ENCODE measurements at regions not wholly inside any gene's neighbourhood (a gene's known extent, or its start where the extent isn't known, plus 50 kb on each side); places are given as distances from the start of the nearest gene placed in this dataset.
A peak's percentile ranks its signal among the peaks of the same experiment; 100 is the strongest.
"Not testable (repeated sequence)": the region's sequence is repeated elsewhere in the genome, so short reads cannot be mapped to it uniquely, and the experiment has no call there.

DNA sequence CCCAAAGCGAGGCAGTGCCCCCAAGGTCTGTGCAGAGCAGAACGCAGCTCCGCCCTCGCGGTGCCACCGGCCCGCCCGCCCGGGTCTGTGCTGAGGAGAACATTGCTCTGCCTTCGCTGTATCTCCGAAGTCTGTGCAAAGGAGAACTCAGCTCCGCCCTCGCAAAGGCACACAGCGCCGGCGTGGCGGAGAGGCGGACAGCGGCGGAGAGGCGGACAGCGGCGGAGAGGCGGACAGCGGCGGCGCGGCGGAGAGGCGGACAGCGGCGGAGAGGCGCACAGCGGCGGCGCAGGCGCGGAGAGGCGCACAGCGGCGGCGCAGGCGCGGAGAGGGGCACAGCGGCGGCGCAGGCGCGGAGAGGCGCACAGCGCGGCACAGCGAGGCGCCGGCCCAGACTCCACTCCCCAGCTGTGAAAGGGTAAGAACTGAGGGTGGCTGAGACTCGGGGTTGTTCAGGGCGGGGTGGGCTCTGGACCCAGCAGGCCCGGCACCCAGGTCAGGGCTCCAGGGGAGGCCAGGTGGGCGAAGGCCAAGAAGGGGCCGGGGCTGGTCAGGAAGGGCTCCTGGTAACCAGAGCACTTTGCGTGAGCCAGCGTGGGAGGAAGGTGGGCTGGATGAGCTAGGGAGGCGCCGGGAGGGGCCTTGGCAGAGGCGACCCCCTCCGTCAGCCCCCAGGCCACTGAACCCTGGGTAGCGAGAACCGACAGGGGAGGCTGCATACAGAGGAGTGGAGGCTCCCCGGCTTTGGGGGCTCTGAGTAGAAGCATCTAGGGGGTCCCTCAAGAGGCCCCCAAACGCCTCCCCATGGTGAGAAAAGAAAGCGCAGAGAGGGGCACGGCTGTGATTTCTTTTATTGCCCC is 53.4 kb downstream of the VPREB1 start (continued):
- TF ChIP-seq, protein P1, sequence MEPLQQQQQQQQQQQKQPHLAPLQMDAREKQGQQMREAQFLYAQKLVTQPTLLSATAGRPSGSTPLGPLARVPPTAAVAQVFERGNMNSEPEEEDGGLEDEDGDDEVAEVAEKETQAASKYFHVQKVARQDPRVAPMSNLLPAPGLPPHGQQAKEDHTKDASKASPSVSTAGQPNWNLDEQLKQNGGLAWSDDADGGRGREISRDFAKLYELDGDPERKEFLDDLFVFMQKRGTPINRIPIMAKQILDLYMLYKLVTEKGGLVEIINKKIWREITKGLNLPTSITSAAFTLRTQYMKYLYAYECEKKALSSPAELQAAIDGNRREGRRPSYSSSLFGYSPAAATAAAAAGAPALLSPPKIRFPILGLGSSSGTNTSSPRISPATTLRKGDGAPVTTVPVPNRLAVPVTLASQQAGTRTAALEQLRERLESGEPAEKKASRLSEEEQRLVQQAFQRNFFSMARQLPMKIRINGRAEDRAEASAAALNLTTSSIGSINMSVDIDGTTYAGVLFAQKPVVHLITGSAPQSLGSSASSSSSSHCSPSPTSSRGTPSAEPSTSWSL (CRISPR knock-in tag; IDR thresholded peaks at IDR 0.05; ENCODE audit: borderline replicate concordance) = peak; percentile 15; the same call in 1 of the 2 replicates
- not testable (repeated sequence) for TF ChIP-seq ATF1 (CRISPR knock-in tag; IDR thresholded peaks at IDR 0.05)
- TF ChIP-seq ATF1 (tag; IDR thresholded peaks at IDR 0.05) = peak; percentile 51
- peak; percentile 58 for TF ChIP-seq DACH1 (IDR thresholded peaks at IDR 0.05; ENCODE audit: partially characterized antibody)
- TF ChIP-seq ELF4 (CRISPR knock-in tag; IDR thresholded peaks at IDR 0.05) = peak; percentile 69
- TF ChIP-seq, protein P2, sequence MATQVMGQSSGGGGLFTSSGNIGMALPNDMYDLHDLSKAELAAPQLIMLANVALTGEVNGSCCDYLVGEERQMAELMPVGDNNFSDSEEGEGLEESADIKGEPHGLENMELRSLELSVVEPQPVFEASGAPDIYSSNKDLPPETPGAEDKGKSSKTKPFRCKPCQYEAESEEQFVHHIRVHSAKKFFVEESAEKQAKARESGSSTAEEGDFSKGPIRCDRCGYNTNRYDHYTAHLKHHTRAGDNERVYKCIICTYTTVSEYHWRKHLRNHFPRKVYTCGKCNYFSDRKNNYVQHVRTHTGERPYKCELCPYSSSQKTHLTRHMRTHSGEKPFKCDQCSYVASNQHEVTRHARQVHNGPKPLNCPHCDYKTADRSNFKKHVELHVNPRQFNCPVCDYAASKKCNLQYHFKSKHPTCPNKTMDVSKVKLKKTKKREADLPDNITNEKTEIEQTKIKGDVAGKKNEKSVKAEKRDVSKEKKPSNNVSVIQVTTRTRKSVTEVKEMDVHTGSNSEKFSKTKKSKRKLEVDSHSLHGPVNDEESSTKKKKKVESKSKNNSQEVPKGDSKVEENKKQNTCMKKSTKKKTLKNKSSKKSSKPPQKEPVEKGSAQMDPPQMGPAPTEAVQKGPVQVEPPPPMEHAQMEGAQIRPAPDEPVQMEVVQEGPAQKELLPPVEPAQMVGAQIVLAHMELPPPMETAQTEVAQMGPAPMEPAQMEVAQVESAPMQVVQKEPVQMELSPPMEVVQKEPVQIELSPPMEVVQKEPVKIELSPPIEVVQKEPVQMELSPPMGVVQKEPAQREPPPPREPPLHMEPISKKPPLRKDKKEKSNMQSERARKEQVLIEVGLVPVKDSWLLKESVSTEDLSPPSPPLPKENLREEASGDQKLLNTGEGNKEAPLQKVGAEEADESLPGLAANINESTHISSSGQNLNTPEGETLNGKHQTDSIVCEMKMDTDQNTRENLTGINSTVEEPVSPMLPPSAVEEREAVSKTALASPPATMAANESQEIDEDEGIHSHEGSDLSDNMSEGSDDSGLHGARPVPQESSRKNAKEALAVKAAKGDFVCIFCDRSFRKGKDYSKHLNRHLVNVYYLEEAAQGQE (IDR thresholded peaks at IDR 0.05; ENCODE audit: borderline replicate concordance) = peak; percentile 89
- TF ChIP-seq, protein P2 (CRISPR knock-in tag; IDR thresholded peaks at IDR 0.05; ENCODE audit: low read depth) = peak; percentile 85
- TF ChIP-seq ETV1 (tag; conservative IDR thresholded peaks at IDR 0.05; ENCODE audit: low read depth) = 0 out of 2 replicates have a peak, but pooled peaks have one; percentile 3
- TF ChIP-seq ZNF165 (CRISPR knock-in tag; IDR thresholded peaks at IDR 0.05; ENCODE audit: borderline replicate concordance) = peak; percentile 89
- TF ChIP-seq RCOR1 (IDR thresholded peaks at IDR 0.05; ENCODE audit: borderline replicate concordance in 1 of 2, low read depth in 2 of 2, low read length in 2 of 2) = peak; percentile 22 to 62; a peak in 2 of 4 replicates
- TF ChIP-seq ZNF586 (CRISPR knock-in tag; conservative IDR thresholded peaks at IDR 0.05) = 0 out of 2 replicates have a peak, but pooled peaks have one; percentile 43
- TF ChIP-seq, protein P3, sequence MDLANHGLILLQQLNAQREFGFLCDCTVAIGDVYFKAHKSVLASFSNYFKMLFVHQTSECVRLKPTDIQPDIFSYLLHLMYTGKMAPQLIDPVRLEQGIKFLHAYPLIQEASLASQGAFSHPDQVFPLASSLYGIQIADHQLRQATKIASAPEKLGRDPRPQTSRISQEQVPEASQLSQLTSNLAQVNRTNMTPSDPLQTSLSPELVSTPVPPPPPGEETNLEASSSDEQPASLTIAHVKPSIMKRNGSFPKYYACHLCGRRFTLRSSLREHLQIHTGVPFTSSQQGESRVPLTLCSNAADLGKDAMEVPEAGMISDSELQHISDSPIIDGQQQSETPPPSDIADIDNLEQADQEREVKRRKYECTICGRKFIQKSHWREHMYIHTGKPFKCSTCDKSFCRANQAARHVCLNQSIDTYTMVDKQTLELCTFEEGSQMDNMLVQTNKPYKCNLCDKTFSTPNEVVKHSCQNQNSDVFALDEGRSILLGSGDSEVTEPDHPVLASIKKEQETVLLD (IDR thresholded peaks at IDR 0.05) = peak; percentile 67; the same call in 1 of the 2 replicates
- TF ChIP-seq ZNF239 (CRISPR knock-in tag; IDR thresholded peaks at IDR 0.05) = peak; percentile 18; the same call in 1 of the 2 replicates
- TF ChIP-seq, protein P4, sequence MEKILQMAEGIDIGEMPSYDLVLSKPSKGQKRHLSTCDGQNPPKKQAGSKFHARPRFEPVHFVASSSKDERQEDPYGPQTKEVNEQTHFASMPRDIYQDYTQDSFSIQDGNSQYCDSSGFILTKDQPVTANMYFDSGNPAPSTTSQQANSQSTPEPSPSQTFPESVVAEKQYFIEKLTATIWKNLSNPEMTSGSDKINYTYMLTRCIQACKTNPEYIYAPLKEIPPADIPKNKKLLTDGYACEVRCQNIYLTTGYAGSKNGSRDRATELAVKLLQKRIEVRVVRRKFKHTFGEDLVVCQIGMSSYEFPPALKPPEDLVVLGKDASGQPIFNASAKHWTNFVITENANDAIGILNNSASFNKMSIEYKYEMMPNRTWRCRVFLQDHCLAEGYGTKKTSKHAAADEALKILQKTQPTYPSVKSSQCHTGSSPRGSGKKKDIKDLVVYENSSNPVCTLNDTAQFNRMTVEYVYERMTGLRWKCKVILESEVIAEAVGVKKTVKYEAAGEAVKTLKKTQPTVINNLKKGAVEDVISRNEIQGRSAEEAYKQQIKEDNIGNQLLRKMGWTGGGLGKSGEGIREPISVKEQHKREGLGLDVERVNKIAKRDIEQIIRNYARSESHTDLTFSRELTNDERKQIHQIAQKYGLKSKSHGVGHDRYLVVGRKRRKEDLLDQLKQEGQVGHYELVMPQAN (IDR thresholded peaks at IDR 0.05; ENCODE audit: borderline replicate concordance) = peak; percentile 78
- TF ChIP-seq POLR2A (conservative IDR thresholded peaks at IDR 0.05) = peak; percentile 81
- peak; percentile 75 for TF ChIP-seq BCOR (IDR thresholded peaks at IDR 0.05)
